KMS-11 (cell line): ENCODE measurements at regions not wholly inside any gene's neighbourhood (a gene's known extent, or its start where the extent isn't known, plus 50 kb on each side); places are given as distances from the start of the nearest gene placed in this dataset.

Experiments
- H2AFZ ChIP-seq: fragments of 200-600 bp; sonication (generic); 2 replicates; pipeline ENCODE4 v1.6.1; 2016; ENCODE audit warnings: antibody characterized with exemption, mixed run types, low read depth
- H3K27ac ChIP-seq: fragments of 200-600 bp; sonication (generic); 2 replicates; pipeline ENCODE4 v1.6.1; 2016; ENCODE audit warnings: mild to moderate bottlenecking, mixed run types
- H3K27me3 ChIP-seq: fragments of 200-600 bp; sonication (generic); 2 replicates; pipeline ENCODE4 v1.6.1; 2017; ENCODE audit warnings: mild to moderate bottlenecking, low read depth, mixed run types, moderate library complexity; ENCODE audit not compliant: insufficient read depth
- H3K36me3 ChIP-seq: fragments of 200-600 bp; sonication (generic); 2 replicates; pipeline ENCODE4 v1.6.1; 2017; ENCODE audit warnings: mild to moderate bottlenecking, mixed run types; ENCODE audit not compliant: insufficient read depth
- H3K4me1 ChIP-seq: fragments of 200-600 bp; sonication (generic); 2 replicates; pipeline ENCODE4 v1.6.1; 2016; ENCODE audit warnings: mild to moderate bottlenecking, low read depth, mixed run types; ENCODE audit not compliant: poor library complexity, severe bottlenecking
- H3K4me2 ChIP-seq: fragments of 200-600 bp; sonication (generic); 2 replicates; pipeline ENCODE4 v1.7.0; 2016; ENCODE audit warnings: mild to moderate bottlenecking, mixed run types
- H3K4me3 ChIP-seq: fragments of 200-600 bp; sonication (generic); IDR thresholded peaks from 2 replicates; pipeline ENCODE4 v1.6.1; 2017; ENCODE audit warnings: low read depth, low read length, mixed read lengths; ENCODE audit not compliant: insufficient read depth
- H3K79me2 ChIP-seq: fragments of 200-600 bp; sonication (generic); 2 replicates; pipeline ENCODE4 v1.6.1; 2016; ENCODE audit warnings: low read depth, mixed run types; ENCODE audit not compliant: insufficient read depth
- H3K9ac ChIP-seq: fragments of 200-600 bp; sonication (generic); 2 replicates; pipeline ENCODE4 v1.6.1; 2016; ENCODE audit warnings: mild to moderate bottlenecking, mixed run types
- H4K20me1 ChIP-seq: fragments of 200-600 bp; sonication (generic); 2 replicates; pipeline ENCODE4 v1.6.1; 2016; ENCODE audit warnings: mild to moderate bottlenecking, mixed run types; ENCODE audit not compliant: insufficient read depth
- CTCF ChIP-seq: fragments of 200-600 bp; sonication (generic); conservative IDR thresholded peaks from 2 replicates; pipeline ENCODE4 v1.6.1; 2017; ENCODE audit warnings: low read depth, mild to moderate bottlenecking, antibody characterized with exemption, low read length, moderate library complexity, mixed read lengths

DNA sequence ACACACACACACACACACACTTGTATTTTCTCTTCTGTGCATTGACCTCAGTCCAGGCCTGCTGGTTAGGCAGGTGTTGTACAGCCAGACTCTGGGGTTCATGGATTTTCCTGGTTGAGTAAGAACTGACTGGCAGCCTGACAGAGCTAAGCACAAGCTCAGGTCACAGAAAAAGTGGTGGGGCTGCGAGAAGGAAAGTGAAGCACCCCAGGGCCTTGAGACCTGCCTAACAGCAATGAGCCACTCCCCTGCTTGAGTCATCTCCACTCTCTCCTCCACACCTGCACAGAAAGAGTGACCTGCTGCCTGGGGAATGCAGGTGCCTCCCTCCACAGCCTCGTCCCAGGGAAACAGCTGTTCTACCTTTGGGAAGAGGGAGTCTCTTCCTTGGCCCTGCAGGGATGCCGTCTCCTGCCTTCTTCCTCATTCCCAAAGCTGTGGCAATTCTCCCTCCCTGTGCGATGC is 91.4 kb upstream of the LGALSL start:
- H3K9ac ChIP-seq, result no peak overlapping the region
- no peaks in the 10 kb centered on the region for H3K4me1 ChIP-seq
- H3K4me3 ChIP-seq, result no peak overlapping the region
- TF ChIP-seq CTCF, result no peak
- no peaks in the 10 kb centered on the region for H4K20me1 ChIP-seq
- H2AFZ ChIP-seq, result no peak overlapping the region
- no peak overlapping the region for H3K27ac ChIP-seq
- no peaks in the 10 kb centered on the region for H3K36me3 ChIP-seq
- no peaks in the 10 kb centered on the region for H3K79me2 ChIP-seq
- no peaks in the 10 kb centered on the region for H3K27me3 ChIP-seq
- no peak overlapping the region for H3K4me2 ChIP-seq

- Histone ChIP-seq H2AFZ (no peak overlapping the region), H3K79me2 (no peaks in the 10 kb centered on the region), H3K36me3 (no peaks in the 10 kb centered on the region), H3K27me3 (no peaks in the 10 kb centered on the region), H3K4me3 (no peak overlapping the region), H3K27ac (no peak overlapping the region), H3K4me1 (no peaks in the 10 kb centered on the region), H3K9ac (no peak overlapping the region), H3K4me2 (no peak overlapping the region), H4K20me1 (no peaks in the 10 kb centered on the region)
- TF ChIP-seq CTCF, result no peak
Measured at GRCh38 chr2:64363140-64363539, 90.8 kb upstream of the LGALSL start.

- Histone ChIP-seq H2AFZ (no peak overlapping the region), H3K27me3 (no peaks in the 10 kb centered on the region), H3K79me2 (no peaks in the 10 kb centered on the region), H3K4me3 (no peak overlapping the region), H3K36me3 (no peaks in the 10 kb centered on the region), H3K9ac (no peak overlapping the region), H3K27ac (no peak overlapping the region), H3K4me2 (no peak overlapping the region), H3K4me1 (no peaks in the 10 kb centered on the region), H4K20me1 (no peaks in the 10 kb centered on the region)
- TF ChIP-seq CTCF, result no peak
Measured at GRCh38 chr2:64363848-64364247, 90.1 kb upstream of the LGALSL start.

GRCh38 chr2:64367444-64368232 is 86.3 kb upstream of the LGALSL start:
- H3K4me3 ChIP-seq, result no peak overlapping the region
- no peak for TF ChIP-seq CTCF
- no peaks in the 10 kb centered on the region for H3K36me3 ChIP-seq
- no peaks in the 10 kb centered on the region for H3K79me2 ChIP-seq
- H3K27ac ChIP-seq, result no peak overlapping the region
- no peaks in the 10 kb centered on the region for H3K4me1 ChIP-seq
- H3K4me2 ChIP-seq, result no peak overlapping the region
- no peaks in the 10 kb centered on the region for H3K27me3 ChIP-seq
- H4K20me1 ChIP-seq, result no peaks in the 10 kb centered on the region
- H2AFZ ChIP-seq, result no peak overlapping the region
- no peak overlapping the region for H3K9ac ChIP-seq
